Fibroblast of pulmonary artery (primary cell): ENCODE measurements at regions not wholly inside any gene's neighbourhood (a gene's known extent, or its start where the extent isn't known, plus 50 kb on each side); places are given as distances from the start of the nearest gene placed in this dataset.

ENCODE experiments used
- DNase-seq: peaks from one replicate; pipeline ENCODE4 v3.0.0-alpha.2; 2010; ENCODE audit warnings: low read depth
- H3K4me3 ChIP-seq: replicated peaks from 2 replicates; pipeline ENCODE4 v1.5.1; 2011; ENCODE audit warnings: low read depth, mild to moderate bottlenecking, control low read depth, low read length, moderate library complexity
- TF ChIP-seq, protein P1 (sequence below): IDR thresholded peaks from 2 replicates; pipeline ENCODE4 v1.5.1; 2011; ENCODE audit warnings: mild to moderate bottlenecking, control low read depth, low read length, inconsistent platforms; ENCODE audit errors: missing control alignments

DNA sequence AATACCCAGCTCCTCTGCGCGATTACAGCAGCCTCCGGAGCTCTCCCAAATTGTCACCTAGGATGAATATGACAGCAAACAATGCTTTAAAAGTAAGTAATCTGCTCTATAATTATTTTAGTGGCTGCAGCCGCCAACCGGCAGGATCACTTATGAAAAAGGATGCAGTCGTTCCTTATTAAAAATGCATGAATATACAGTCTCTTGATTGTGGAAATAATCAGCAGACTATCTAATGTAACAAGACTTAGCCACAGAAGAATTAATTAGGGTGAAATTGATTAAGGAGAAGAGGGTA, 50.6 kb upstream of the CALM2 start:
- H3K4me3 ChIP-seq, result no peak overlapping the region
- TF ChIP-seq, protein P1, sequence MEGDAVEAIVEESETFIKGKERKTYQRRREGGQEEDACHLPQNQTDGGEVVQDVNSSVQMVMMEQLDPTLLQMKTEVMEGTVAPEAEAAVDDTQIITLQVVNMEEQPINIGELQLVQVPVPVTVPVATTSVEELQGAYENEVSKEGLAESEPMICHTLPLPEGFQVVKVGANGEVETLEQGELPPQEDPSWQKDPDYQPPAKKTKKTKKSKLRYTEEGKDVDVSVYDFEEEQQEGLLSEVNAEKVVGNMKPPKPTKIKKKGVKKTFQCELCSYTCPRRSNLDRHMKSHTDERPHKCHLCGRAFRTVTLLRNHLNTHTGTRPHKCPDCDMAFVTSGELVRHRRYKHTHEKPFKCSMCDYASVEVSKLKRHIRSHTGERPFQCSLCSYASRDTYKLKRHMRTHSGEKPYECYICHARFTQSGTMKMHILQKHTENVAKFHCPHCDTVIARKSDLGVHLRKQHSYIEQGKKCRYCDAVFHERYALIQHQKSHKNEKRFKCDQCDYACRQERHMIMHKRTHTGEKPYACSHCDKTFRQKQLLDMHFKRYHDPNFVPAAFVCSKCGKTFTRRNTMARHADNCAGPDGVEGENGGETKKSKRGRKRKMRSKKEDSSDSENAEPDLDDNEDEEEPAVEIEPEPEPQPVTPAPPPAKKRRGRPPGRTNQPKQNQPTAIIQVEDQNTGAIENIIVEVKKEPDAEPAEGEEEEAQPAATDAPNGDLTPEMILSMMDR, result no peak
- DNase-seq, result no peak

DNA sequence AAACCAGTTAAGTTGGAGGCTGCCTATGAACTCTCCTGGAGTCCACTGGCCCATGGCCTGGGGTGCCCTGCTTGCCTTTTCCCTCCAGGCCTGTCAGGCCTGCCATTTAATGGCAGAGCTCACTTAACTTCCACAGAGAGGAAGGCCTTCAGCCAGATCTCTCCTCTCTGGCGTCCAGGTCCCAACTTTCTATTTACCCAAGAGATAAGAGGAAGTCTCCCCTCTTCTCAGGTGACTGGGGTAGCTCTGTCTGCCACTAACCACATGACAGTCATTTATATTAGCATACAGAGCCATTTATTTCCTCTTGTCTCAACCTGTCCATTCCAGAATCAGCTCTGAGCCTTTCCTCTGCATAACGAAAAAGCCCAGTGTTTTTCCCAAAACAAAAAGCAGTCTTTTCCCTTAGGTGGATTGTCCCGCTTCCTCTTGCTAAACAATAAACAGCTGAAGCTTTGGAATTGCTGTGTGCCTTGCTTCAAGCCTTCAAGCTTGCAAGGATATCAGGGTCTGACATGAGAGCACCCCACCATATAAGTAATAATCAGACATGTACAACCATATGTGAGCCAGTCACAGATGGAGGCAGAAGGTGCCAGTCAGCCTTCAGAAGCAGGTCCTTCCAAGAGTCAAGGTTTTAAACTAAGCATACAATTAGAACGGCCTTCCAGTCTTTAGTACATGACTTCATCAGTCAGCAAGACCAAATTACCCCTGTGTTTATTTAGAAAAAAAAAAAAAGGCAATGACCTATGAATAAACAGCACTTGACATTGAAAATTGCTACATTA, 50.0 kb upstream of the CALM2 start:
- H3K4me3 ChIP-seq, result no peak overlapping the region
- DNase-seq, result no peak
- TF ChIP-seq, protein P1, result no peak
